K562 (cell line): ENCODE measurements at regions not wholly inside any gene's neighbourhood (a gene's known extent, or its start where the extent isn't known, plus 50 kb on each side); places are given as distances from the start of the nearest gene placed in this dataset.

Source experiments
- CBX5 ChIP-seq: IDR thresholded peaks from 2 replicates; pipeline ENCODE4 v1.6.1; 2014; ENCODE audit warnings: low read depth, borderline replicate concordance
- CREBBP ChIP-seq: IDR thresholded peaks from one replicate; pipeline ENCODE4 v1.6.1; 2012; ENCODE audit warnings: low read depth, mild to moderate bottlenecking, control low read depth, inconsistent platforms, low read length
- HDGF ChIP-seq: fragments of 450-650 bp; IDR thresholded peaks from 2 replicates; pipeline ENCODE4 v1.6.1; 2016
- TAF1 ChIP-seq: IDR thresholded peaks from 2 replicates; pipeline ENCODE4 v1.6.1; 2011; ENCODE audit warnings: mild to moderate bottlenecking, low read length, moderate library complexity; ENCODE audit not compliant: insufficient read depth, control insufficient read depth, severe bottlenecking; ENCODE audit errors: extremely low read depth
- ZBTB7A ChIP-seq: IDR thresholded peaks from 2 replicates; pipeline ENCODE4 v1.6.1; 2011; ENCODE audit warnings: low read depth, mild to moderate bottlenecking, low read length, moderate library complexity, borderline replicate concordance; ENCODE audit not compliant: control insufficient read depth

DNA sequence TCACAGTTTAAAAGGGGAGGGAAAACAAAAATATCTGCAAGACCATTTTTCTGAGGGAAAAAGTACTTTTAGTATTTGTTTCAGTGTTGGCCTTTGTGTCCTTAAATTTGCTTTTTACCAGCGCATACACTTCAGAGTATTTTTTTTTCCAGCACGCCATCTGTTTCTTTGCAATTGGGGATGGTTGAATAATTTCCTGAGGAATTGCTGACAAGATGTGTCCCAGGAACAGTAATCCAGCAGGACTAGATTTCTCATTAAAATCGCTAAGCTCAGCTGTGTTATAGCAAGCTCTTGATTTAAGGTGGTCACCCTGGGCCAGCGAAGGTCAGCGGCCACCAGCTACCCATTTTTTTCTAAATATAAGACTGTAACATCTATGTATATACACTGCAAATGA lies 156.9 kb upstream of the RHOBTB1 start:
- TF ChIP-seq CREBBP = no peak
- TF ChIP-seq CBX5 = no peak
- no peak for TF ChIP-seq HDGF
- TF ChIP-seq ZBTB7A = no peak
- TF ChIP-seq TAF1 = no peak
